ENCODE measurements at regions not wholly inside any gene's neighbourhood (a gene's known extent, or its start where the extent isn't known, plus 50 kb on each side); places are given as distances from the start of the nearest gene placed in this dataset.
A peak's percentile ranks its signal among the peaks of the same experiment; 100 is the strongest.

- Histone ChIP-seq H2AFZ (ENCODE audit: low read depth, low read length) (no peak overlapping the region), H3K27ac (ENCODE audit: low read depth, low read length) (no peak overlapping the region), H3K4me2 (ENCODE audit: low read length) (no peak overlapping the region), H3K27me3 (ENCODE audit: insufficient read depth, low read length) (no peaks in the 10 kb centered on the region), H3K79me2 (ENCODE audit: insufficient read depth, low read length) (no peaks in the 10 kb centered on the region), H3K4me1 (ENCODE audit: insufficient read depth, low read length) (no peaks in the 10 kb centered on the region), H3K9ac (ENCODE audit: low read length) (no peak overlapping the region), H3K4me3 (ENCODE audit: insufficient read depth, low read depth, low read length) (no peak overlapping the region), H4K20me1 (ENCODE audit: insufficient read depth, low read length) (no peaks in the 10 kb centered on the region), H3K36me3 (ENCODE audit: insufficient read depth, low read length) (no peaks in the 10 kb centered on the region), H3K9me3 (ENCODE audit: insufficient read depth, low read depth, low read length) (no peaks in the 10 kb centered on the region)
- Mint-ChIP-seq H3K27ac (ENCODE audit: unreplicated experiment) (no peak overlapping the region), H3K9me3 (ENCODE audit: unreplicated experiment) (no peaks in the 10 kb centered on the region), H3K36me3 (ENCODE audit: low read depth, unreplicated experiment) (no peaks in the 10 kb centered on the region), H3K27me3 (ENCODE audit: low read depth, unreplicated experiment) (peaks cover 3% of the 10 kb centered on the region), H3K4me1 (ENCODE audit: low read depth, unreplicated experiment) (no peaks in the 10 kb centered on the region), H3K4me3 (ENCODE audit: unreplicated experiment) (no peak overlapping the region)
- FAIRE-seq = no peak
- no peak for TF ChIP-seq EZH2 (IDR thresholded peaks at IDR 0.05; ENCODE audit: insufficient read depth, low read length)
- TF ChIP-seq, protein P1, sequence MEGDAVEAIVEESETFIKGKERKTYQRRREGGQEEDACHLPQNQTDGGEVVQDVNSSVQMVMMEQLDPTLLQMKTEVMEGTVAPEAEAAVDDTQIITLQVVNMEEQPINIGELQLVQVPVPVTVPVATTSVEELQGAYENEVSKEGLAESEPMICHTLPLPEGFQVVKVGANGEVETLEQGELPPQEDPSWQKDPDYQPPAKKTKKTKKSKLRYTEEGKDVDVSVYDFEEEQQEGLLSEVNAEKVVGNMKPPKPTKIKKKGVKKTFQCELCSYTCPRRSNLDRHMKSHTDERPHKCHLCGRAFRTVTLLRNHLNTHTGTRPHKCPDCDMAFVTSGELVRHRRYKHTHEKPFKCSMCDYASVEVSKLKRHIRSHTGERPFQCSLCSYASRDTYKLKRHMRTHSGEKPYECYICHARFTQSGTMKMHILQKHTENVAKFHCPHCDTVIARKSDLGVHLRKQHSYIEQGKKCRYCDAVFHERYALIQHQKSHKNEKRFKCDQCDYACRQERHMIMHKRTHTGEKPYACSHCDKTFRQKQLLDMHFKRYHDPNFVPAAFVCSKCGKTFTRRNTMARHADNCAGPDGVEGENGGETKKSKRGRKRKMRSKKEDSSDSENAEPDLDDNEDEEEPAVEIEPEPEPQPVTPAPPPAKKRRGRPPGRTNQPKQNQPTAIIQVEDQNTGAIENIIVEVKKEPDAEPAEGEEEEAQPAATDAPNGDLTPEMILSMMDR (IDR thresholded peaks at IDR 0.05; ENCODE audit: insufficient read depth, low read depth, low read length) = no peak
- no peak for DNase-seq (ENCODE audit: low read depth)
Measured at GRCh38 chr4:181509073-181509472, 734.1 kb upstream of the TENM3 start.

DNA sequence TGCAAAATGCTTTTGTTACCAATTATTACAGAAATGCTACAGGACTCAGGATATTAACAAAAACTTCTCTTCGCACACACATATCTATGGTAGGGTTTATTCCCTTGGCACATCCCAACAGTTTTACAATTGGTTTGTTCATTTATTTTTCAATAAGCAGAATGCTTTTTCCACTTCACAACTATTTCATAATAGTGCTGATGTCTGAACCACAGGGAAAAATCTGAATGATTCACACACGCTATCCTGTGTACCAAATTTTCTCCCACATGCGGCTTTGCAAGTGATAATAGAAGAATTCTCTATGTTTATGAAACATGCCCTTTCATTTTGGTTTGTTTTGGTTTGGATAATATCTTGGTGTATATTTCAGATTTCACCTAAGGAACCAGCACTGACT lies 725.7 kb upstream of the TENM3 start:
- no peaks in the 10 kb centered on the region for H3K9me3 Mint-ChIP-seq (ENCODE audit: unreplicated experiment)
- FAIRE-seq = no peak

DNA sequence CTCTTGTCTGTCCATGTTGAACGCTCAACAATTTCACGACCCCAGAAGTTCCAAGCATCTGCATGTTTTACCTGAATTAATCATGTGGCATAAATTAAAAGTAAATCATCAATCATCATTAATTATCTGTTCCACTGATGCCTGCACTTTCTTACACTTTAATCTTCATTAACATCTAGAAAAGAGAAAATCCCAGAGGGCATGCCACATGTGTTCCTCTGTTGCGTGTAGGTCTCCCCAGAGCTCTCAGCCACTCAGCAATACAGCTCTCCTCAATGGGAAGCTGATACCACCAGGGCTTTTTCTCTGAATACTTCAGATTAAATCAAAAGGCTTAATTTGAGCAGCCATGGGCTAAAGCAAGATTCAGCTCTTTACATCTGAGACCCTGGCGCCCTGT lies 722.4 kb upstream of the TENM3 start:
- no peaks in the 10 kb centered on the region for H4K20me1 ChIP-seq (ENCODE audit: insufficient read depth, low read length)
- H3K9ac ChIP-seq (ENCODE audit: low read length) = no peak overlapping the region
- H3K27me3 ChIP-seq (ENCODE audit: insufficient read depth, low read length) = no peaks in the 10 kb centered on the region
- peaks cover 11% of the 10 kb centered on the region for H3K4me1 Mint-ChIP-seq (ENCODE audit: low read depth, unreplicated experiment)
- peaks cover 1% of the 10 kb centered on the region for H3K9me3 Mint-ChIP-seq (ENCODE audit: unreplicated experiment)
- no peak overlapping the region for H3K4me3 Mint-ChIP-seq (ENCODE audit: unreplicated experiment)
- no peaks in the 10 kb centered on the region for H3K4me1 ChIP-seq (ENCODE audit: insufficient read depth, low read length)
- no peak overlapping the region for H2AFZ ChIP-seq (ENCODE audit: low read depth, low read length)
- H3K27ac ChIP-seq (ENCODE audit: low read depth, low read length) = no peak overlapping the region
- no peaks in the 10 kb centered on the region for H3K36me3 ChIP-seq (ENCODE audit: insufficient read depth, low read length)
- H3K27me3 Mint-ChIP-seq (ENCODE audit: low read depth, unreplicated experiment) = peaks cover 2% of the 10 kb centered on the region
- no peak for DNase-seq (ENCODE audit: low read depth)
- no peaks in the 10 kb centered on the region for H3K9me3 ChIP-seq (ENCODE audit: insufficient read depth, low read depth, low read length)
- H3K4me3 ChIP-seq (ENCODE audit: insufficient read depth, low read depth, low read length) = no peak overlapping the region
- no peak overlapping the region for H3K27ac Mint-ChIP-seq (ENCODE audit: unreplicated experiment)
- no peak for TF ChIP-seq EZH2 (IDR thresholded peaks at IDR 0.05; ENCODE audit: insufficient read depth, low read length)
- H3K4me2 ChIP-seq (ENCODE audit: low read length) = no peak overlapping the region
- no peaks in the 10 kb centered on the region for H3K79me2 ChIP-seq (ENCODE audit: insufficient read depth, low read length)
- no peak for FAIRE-seq
- no peaks in the 10 kb centered on the region for H3K36me3 Mint-ChIP-seq (ENCODE audit: low read depth, unreplicated experiment)

More for the DNA sequence above, 725.7 kb upstream of the TENM3 start:
- H3K9me3 ChIP-seq (ENCODE audit: insufficient read depth, low read depth, low read length) = no peaks in the 10 kb centered on the region
- TF ChIP-seq EZH2 (IDR thresholded peaks at IDR 0.05; ENCODE audit: insufficient read depth, low read length) = no peak
- TF ChIP-seq, protein P1 (IDR thresholded peaks at IDR 0.05; ENCODE audit: insufficient read depth, low read depth, low read length) = no peak
- H3K4me3 ChIP-seq (ENCODE audit: insufficient read depth, low read depth, low read length) = no peak overlapping the region
- H3K36me3 Mint-ChIP-seq (ENCODE audit: low read depth, unreplicated experiment) = no peaks in the 10 kb centered on the region
- H3K27ac ChIP-seq (ENCODE audit: low read depth, low read length) = no peak overlapping the region
- no peak overlapping the region for H3K9ac ChIP-seq (ENCODE audit: low read length)
- no peak overlapping the region for H3K4me3 Mint-ChIP-seq (ENCODE audit: unreplicated experiment)
- H3K4me1 ChIP-seq (ENCODE audit: insufficient read depth, low read length) = no peaks in the 10 kb centered on the region
- no peak overlapping the region for H3K27ac Mint-ChIP-seq (ENCODE audit: unreplicated experiment)
- peak; percentile 48 for DNase-seq (ENCODE audit: low read depth)
- H4K20me1 ChIP-seq (ENCODE audit: insufficient read depth, low read length) = no peaks in the 10 kb centered on the region
- H3K36me3 ChIP-seq (ENCODE audit: insufficient read depth, low read length) = no peaks in the 10 kb centered on the region
- H3K27me3 ChIP-seq (ENCODE audit: insufficient read depth, low read length) = no peaks in the 10 kb centered on the region
- no peak overlapping the region for H2AFZ ChIP-seq (ENCODE audit: low read depth, low read length)
- H3K79me2 ChIP-seq (ENCODE audit: insufficient read depth, low read length) = no peaks in the 10 kb centered on the region
- H3K4me1 Mint-ChIP-seq (ENCODE audit: low read depth, unreplicated experiment) = peaks cover 1% of the 10 kb centered on the region
- H3K27me3 Mint-ChIP-seq (ENCODE audit: low read depth, unreplicated experiment) = no peaks in the 10 kb centered on the region
- no peak overlapping the region for H3K4me2 ChIP-seq (ENCODE audit: low read length)
